GM12892 (cell line): ENCODE measurements at regions not wholly inside any gene's neighbourhood (a gene's known extent, or its start where the extent isn't known, plus 50 kb on each side); places are given as distances from the start of the nearest gene placed in this dataset.

ENCODE experiments used
- POLR2A ChIP-seq: IDR thresholded peaks from 2 replicates; pipeline ENCODE4 v1.6.1; 2011; ENCODE audit warnings: low read depth, low read length, control low read depth
- POLR2AphosphoS5 ChIP-seq: IDR thresholded peaks from 2 replicates; pipeline ENCODE4 v1.6.1; 2011; ENCODE audit warnings: low read depth, low read length, control low read depth
- TAF1 ChIP-seq: IDR thresholded peaks from 2 replicates; pipeline ENCODE4 v1.6.1; 2011; ENCODE audit warnings: low read depth, mild to moderate bottlenecking, control low read depth, low read length, borderline replicate concordance

GRCh38 chr3:102614585-102614984, 179.8 kb downstream of the ZPLD1 start:
- TF ChIP-seq POLR2A (no peak), POLR2AphosphoS5 (no peak), TAF1 (no peak)
